Type B pancreatic cell (in vitro differentiated cells): ENCODE measurements at regions not wholly inside any gene's neighbourhood (a gene's known extent, or its start where the extent isn't known, plus 50 kb on each side); places are given as distances from the start of the nearest gene placed in this dataset.

Experiments
- DNase-seq: peaks from one replicate; pipeline ENCODE4 v3.0.0; 2021; ENCODE audit warnings: mixed read lengths; ENCODE audit not compliant: unreplicated experiment; ENCODE audit errors: extremely low spot score
- H3K27ac Mint-ChIP-seq: 2 replicates; pipeline ENCODE4 v1.8.0; 2021; ENCODE audit warnings: mild to moderate bottlenecking, mixed read lengths
- H3K27me3 Mint-ChIP-seq: 2 replicates; pipeline ENCODE4 v1.8.0; 2021; ENCODE audit warnings: mixed read lengths
- H3K36me3 Mint-ChIP-seq: 2 replicates; pipeline ENCODE4 v1.8.0; 2021; ENCODE audit warnings: mixed read lengths
- H3K4me1 Mint-ChIP-seq: one replicate; pipeline ENCODE4 v1.8.0; 2021; ENCODE audit warnings: mixed read lengths; ENCODE audit not compliant: unreplicated experiment
- H3K4me3 Mint-ChIP-seq: 2 replicates; pipeline ENCODE4 v1.8.0; 2021; ENCODE audit warnings: mild to moderate bottlenecking, mixed read lengths
- H3K9me3 Mint-ChIP-seq: 2 replicates; pipeline ENCODE4 v1.8.0; 2021; ENCODE audit warnings: mixed read lengths
- TF ChIP-seq, protein P1 (sequence below): fragments of 200-600 bp; sonication (generic); conservative IDR thresholded peaks from 2 replicates; pipeline ENCODE4 v1.5.0; 2021; ENCODE audit warnings: antibody characterized with exemption, mild to moderate bottlenecking

- Mint-ChIP-seq H3K36me3 (no peaks in the 10 kb centered on the region), H3K27me3 (peaks cover 23% of the 10 kb centered on the region), H3K4me1 (no peaks in the 10 kb centered on the region), H3K27ac (no peak overlapping the region), H3K9me3 (no peaks in the 10 kb centered on the region), H3K4me3 (no peak overlapping the region)
- DNase-seq, result no peak
- TF ChIP-seq, protein P1, sequence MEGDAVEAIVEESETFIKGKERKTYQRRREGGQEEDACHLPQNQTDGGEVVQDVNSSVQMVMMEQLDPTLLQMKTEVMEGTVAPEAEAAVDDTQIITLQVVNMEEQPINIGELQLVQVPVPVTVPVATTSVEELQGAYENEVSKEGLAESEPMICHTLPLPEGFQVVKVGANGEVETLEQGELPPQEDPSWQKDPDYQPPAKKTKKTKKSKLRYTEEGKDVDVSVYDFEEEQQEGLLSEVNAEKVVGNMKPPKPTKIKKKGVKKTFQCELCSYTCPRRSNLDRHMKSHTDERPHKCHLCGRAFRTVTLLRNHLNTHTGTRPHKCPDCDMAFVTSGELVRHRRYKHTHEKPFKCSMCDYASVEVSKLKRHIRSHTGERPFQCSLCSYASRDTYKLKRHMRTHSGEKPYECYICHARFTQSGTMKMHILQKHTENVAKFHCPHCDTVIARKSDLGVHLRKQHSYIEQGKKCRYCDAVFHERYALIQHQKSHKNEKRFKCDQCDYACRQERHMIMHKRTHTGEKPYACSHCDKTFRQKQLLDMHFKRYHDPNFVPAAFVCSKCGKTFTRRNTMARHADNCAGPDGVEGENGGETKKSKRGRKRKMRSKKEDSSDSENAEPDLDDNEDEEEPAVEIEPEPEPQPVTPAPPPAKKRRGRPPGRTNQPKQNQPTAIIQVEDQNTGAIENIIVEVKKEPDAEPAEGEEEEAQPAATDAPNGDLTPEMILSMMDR, result no peak
These were observed 57.6 kb upstream of the MRPS22 start for GRCh38 chr3:139286241-139286640.

- no peaks in the 10 kb centered on the region for H3K9me3 Mint-ChIP-seq
- DNase-seq, result no peak
- no peak overlapping the region for H3K4me3 Mint-ChIP-seq
- TF ChIP-seq, protein P1, result no peak
- H3K27me3 Mint-ChIP-seq, result peaks cover 20% of the 10 kb centered on the region
- H3K36me3 Mint-ChIP-seq, result no peaks in the 10 kb centered on the region
- peaks cover 4% of the 10 kb centered on the region for H3K4me1 Mint-ChIP-seq
- H3K27ac Mint-ChIP-seq, result no peak overlapping the region
These were observed 57.0 kb upstream of the MRPS22 start for GRCh38 chr3:139286825-139287224.

DNA sequence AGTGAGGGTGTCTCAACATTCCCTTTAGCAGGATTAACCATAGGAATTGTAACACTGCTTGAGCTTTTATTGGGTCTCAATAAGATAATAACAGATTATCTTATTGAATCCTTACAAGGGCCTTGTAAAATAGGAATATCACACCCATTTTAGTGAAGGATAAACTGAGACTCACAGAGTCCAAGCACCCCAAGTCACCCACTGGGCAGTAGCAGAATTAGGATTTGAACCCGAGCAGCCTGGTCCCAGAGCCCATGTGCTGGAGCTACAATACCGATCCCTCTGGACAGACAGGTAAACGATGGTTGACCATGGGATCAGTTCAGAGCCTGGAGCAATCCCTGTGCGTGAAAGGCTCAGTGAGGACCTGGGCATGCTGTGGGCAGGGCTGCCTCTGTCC is 56.3 kb upstream of the MRPS22 start:
- no peaks in the 10 kb centered on the region for H3K9me3 Mint-ChIP-seq
- no peak overlapping the region for H3K27ac Mint-ChIP-seq
- TF ChIP-seq, protein P1, result no peak
- H3K27me3 Mint-ChIP-seq, result peaks cover 16% of the 10 kb centered on the region
- peaks cover 5% of the 10 kb centered on the region for H3K4me1 Mint-ChIP-seq
- H3K4me3 Mint-ChIP-seq, result no peak overlapping the region
- DNase-seq, result no peak
- no peaks in the 10 kb centered on the region for H3K36me3 Mint-ChIP-seq

GRCh38 chr3:139288266-139288821 is 55.5 kb upstream of the MRPS22 start:
- Mint-ChIP-seq H3K36me3 (no peaks in the 10 kb centered on the region), H3K4me1 (peaks cover 13% of the 10 kb centered on the region), H3K9me3 (no peaks in the 10 kb centered on the region), H3K4me3 (no peak overlapping the region), H3K27ac (no peak overlapping the region), H3K27me3 (peaks cover 17% of the 10 kb centered on the region)
- DNase-seq, result no peak
- TF ChIP-seq, protein P1, result no peak

DNA sequence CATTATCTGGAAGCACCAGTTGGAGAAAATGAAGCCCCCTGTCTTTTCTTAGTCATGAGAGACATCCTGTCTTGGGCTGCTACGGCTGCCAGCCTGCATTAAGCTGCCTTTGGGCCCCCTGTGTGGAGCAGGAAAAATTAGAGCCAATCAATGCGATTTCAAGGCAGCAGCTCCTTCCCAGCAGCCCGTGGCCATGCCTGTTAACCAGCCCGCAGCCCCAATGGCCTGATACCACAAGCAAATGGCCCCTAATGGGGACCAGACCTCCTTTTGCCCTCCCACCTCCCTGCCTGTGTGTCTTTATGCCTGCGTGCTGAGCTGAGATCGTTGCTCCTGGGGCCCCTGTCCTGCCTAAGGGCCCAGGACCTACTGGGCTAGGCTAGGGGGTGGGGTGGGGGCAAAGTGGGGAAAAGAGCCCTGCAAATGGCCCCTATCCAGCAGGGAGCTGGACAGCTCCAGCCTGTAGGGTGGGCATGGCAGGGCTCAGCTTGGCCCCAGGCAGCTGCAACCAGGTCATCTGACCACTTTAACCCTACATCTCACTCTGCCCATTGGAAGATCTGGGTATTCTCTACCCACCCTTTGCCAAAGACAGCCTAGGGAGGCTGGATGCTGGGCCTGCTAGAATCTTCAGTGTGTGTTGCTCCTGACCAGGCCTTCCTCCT is 53.8 kb upstream of the MRPS22 start:
- Mint-ChIP-seq H3K4me1 (peaks cover 13% of the 10 kb centered on the region), H3K4me3 (no peak overlapping the region), H3K27ac (no peak overlapping the region), H3K9me3 (no peaks in the 10 kb centered on the region), H3K36me3 (no peaks in the 10 kb centered on the region), H3K27me3 (peaks cover 14% of the 10 kb centered on the region)
- DNase-seq, result no peak
- TF ChIP-seq, protein P1, result no peak
